HCT116 (cell line): ENCODE measurements at regions not wholly inside any gene's neighbourhood (a gene's known extent, or its start where the extent isn't known, plus 50 kb on each side); places are given as distances from the start of the nearest gene placed in this dataset.

Experiments used
- ATAC-seq: fragments of 200-7000 bp; cut with Tn5 transposase; 2 replicates; pipeline ENCODE4 v1.9.1; 2020; ENCODE audit warnings: mild to moderate bottlenecking, moderate library complexity
- BruUV-seq: library from RNA; stranded (reverse); fragments of 400-500 nt; replicated peaks from 2 replicates; lab custom pipeline; 2021; lab: Mats Ljungman, UMichigan
- CTCF ChIA-PET: fragments of 300-600 bp; sonication (Branson Sonifier 250); formaldehyde crosslinking; loops from one replicate; lab custom pipeline; 2021; ENCODE audit warnings: antibody characterized with exemption; lab: Charles Lee
- POLR2A ChIA-PET: fragments of 300-600, 350-600 bp; sonication (Branson Sonifier 250); formaldehyde crosslinking; loops from one replicate; lab custom pipeline; 2021; ENCODE audit warnings: antibody characterized with exemption; lab: Charles Lee
- RAD21 ChIA-PET, 2 experiments: fragments of 300-600 bp; sonication (Branson Sonifier 250); formaldehyde crosslinking; loops; one replicate each; lab custom pipeline; 2023; ENCODE audit warnings: low total read pairs in 2 of 2; ENCODE audit not compliant: uncharacterized antibody in 2 of 2, unreplicated experiment in 2 of 2, low non-redundant PET in 1 of 2; lab: Charles Lee
- DNase-seq: peaks from one replicate; pipeline ENCODE4 v3.0.0-alpha.2; 2010; ENCODE audit warnings: low read depth, low spot score
- H2AFZ ChIP-seq: fragments of 200-600 bp; shearing (Covaris generic), sonication (generic); 2 replicates; pipeline ENCODE4 v1.6.1; 2017; ENCODE audit warnings: low read depth, mixed run types, mixed read lengths, antibody characterized with exemption, low read length; ENCODE audit not compliant: poor library complexity, severe bottlenecking
- H3K27ac ChIP-seq: 2 replicates; pipeline ENCODE4 v1.5.1; 2012; ENCODE audit warnings: low read depth, low read length
- H3K27me3 ChIP-seq: fragments of 200-600 bp; sonication (generic); 2 replicates; pipeline ENCODE4 v1.6.1; 2016; ENCODE audit warnings: mixed run types, low read length, mixed read lengths; ENCODE audit not compliant: insufficient read depth
- H3K36me3 ChIP-seq, 2 experiments: fragments of 200-500 bp in 1 of 2; fragments of 200-600 bp in 1 of 2; sonication (Bioruptor generic) in 1 of 2; sonication (generic) in 1 of 2; 2 replicates each; pipeline versions ENCODE4 v1.5.1 to v1.6.1; 2014 to 2016; ENCODE audit warnings: low read length in 2 of 2, inconsistent platforms in 1 of 2, mixed read lengths in 1 of 2, mixed run types in 1 of 2; ENCODE audit not compliant: insufficient read depth in 2 of 2, control insufficient read depth in 1 of 2
- H3K4me1 ChIP-seq, 2 experiments: fragments of 200-600 bp in 1 of 2; sonication (generic) in 1 of 2; 2 replicates each; pipeline versions ENCODE4 v1.5.1 to v1.6.1; 2012 to 2017; ENCODE audit warnings: low read length in 2 of 2, inconsistent platforms in 1 of 2, mild to moderate bottlenecking in 1 of 2, mixed read lengths in 1 of 2, mixed run types in 1 of 2, moderate library complexity in 1 of 2; ENCODE audit not compliant: insufficient read depth in 2 of 2, control insufficient read depth in 1 of 2
- H3K4me2 ChIP-seq: fragments of 200-600 bp; sonication (generic); 2 replicates; pipeline ENCODE4 v1.6.1; 2017; ENCODE audit warnings: mixed run types, low read length, mixed read lengths
- H3K4me3 ChIP-seq, 2 experiments: fragments of 200-600 bp in 1 of 2; sonication (generic) in 1 of 2; replicated peaks in 1 of 2; 2 replicates each; pipeline ENCODE4 v1.5.1; 2011 to 2016; ENCODE audit warnings: low read length in 2 of 2, control low read depth in 1 of 2, low read depth in 1 of 2, mild to moderate bottlenecking in 1 of 2, mixed read lengths in 1 of 2, mixed run types in 1 of 2
- H3K79me2 ChIP-seq: fragments of 200-600 bp; sonication (generic); 2 replicates; pipeline ENCODE4 v1.6.1; 2017; ENCODE audit warnings: mild to moderate bottlenecking, mixed run types, low read length, moderate library complexity, mixed read lengths; ENCODE audit not compliant: insufficient read depth
- H3K9ac ChIP-seq: fragments of 200-600 bp; sonication (generic); 2 replicates; pipeline ENCODE4 v1.6.1; 2016; ENCODE audit warnings: low read length, mixed read lengths
- H3K9me2 ChIP-seq: fragments of 200-600 bp; sonication (generic), shearing (Covaris generic); 2 replicates; pipeline ENCODE4 v1.6.1; 2017; ENCODE audit warnings: mixed run types, mild to moderate bottlenecking, moderate library complexity; ENCODE audit not compliant: insufficient read depth
- H3K9me3 ChIP-seq, 2 experiments: fragments of 200-500 bp in 1 of 2; fragments of 200-600 bp in 1 of 2; sonication (Bioruptor generic) in 1 of 2; sonication (generic) in 1 of 2; 2 replicates each; pipeline ENCODE4 v1.6.1; 2014 to 2017; ENCODE audit warnings: low read length in 2 of 2, mixed read lengths in 2 of 2, inconsistent platforms in 1 of 2, low read depth in 1 of 2, mild to moderate bottlenecking in 1 of 2, mixed run types in 1 of 2, moderate library complexity in 1 of 2; ENCODE audit not compliant: control insufficient read depth in 1 of 2, insufficient read depth in 1 of 2
- H4K20me1 ChIP-seq: fragments of 200-600 bp; sonication (generic), shearing (Covaris generic); 2 replicates; pipeline ENCODE4 v1.6.1; 2017; ENCODE audit warnings: mixed run types, mild to moderate bottlenecking, moderate library complexity; ENCODE audit not compliant: insufficient read depth
- EZH2phosphoT487 ChIP-seq: fragments of 200-600 bp; IDR thresholded peaks from 2 replicates; pipeline ENCODE4 v1.6.1; 2018; ENCODE audit warnings: antibody characterized with exemption, borderline replicate concordance
- FOSL1 ChIP-seq: IDR thresholded peaks from 2 replicates; pipeline ENCODE4 v1.6.1; 2012; ENCODE audit warnings: low read depth
- JUND ChIP-seq: IDR thresholded peaks from 2 replicates; pipeline ENCODE4 v1.6.1; 2012
- MAX ChIP-seq: IDR thresholded peaks from 2 replicates; pipeline ENCODE4 v1.6.1; 2012
- REST ChIP-seq: IDR thresholded peaks from 2 replicates; pipeline ENCODE4 v1.6.1; 2012; ENCODE audit warnings: low read depth
- SIN3A ChIP-seq: IDR thresholded peaks from 2 replicates; pipeline ENCODE4 v1.6.1; 2012; ENCODE audit warnings: low read depth
- SRF ChIP-seq: IDR thresholded peaks from 2 replicates; pipeline ENCODE4 v1.6.1; 2012; ENCODE audit warnings: low read depth
- TCF7L2 ChIP-seq: IDR thresholded peaks from 2 replicates; pipeline ENCODE4 v1.7.0; 2011; ENCODE audit warnings: borderline replicate concordance, inconsistent platforms; ENCODE audit not compliant: insufficient read depth, insufficient read length; ENCODE audit errors: extremely low read depth
- ZNF274 ChIP-seq: fragments of 200-500 bp; sonication (Bioruptor generic); IDR thresholded peaks from 2 replicates; pipeline ENCODE4 v1.6.1; 2014; ENCODE audit warnings: mild to moderate bottlenecking, low read depth, low read length, inconsistent platforms
- intact Hi-C: fragments of 100-400 bp; cut with micrococcal nuclease; formaldehyde crosslinking; loops from 2 replicates; pipeline ENCODE4 v1.10.0; 2022

- no peak overlapping the region for H2AFZ ChIP-seq
- ATAC-seq, result no peak
- TF ChIP-seq SRF, result no peak
- no peak for TF ChIP-seq REST
- TF ChIP-seq FOSL1, result no peak
- no peak for TF ChIP-seq JUND
- TF ChIP-seq ZNF274, result no peak
- POLR2A ChIA-PET, result no interaction called here
- H3K9me2 ChIP-seq, result no peaks in the 10 kb centered on the region
- no peaks in the 10 kb centered on the region for H4K20me1 ChIP-seq
- CTCF ChIA-PET, result no interaction called here
- no peak for DNase-seq
- H3K4me2 ChIP-seq, result no peak overlapping the region
- H3K27me3 ChIP-seq, result peaks cover 52% of the 10 kb centered on the region
- BruUV-seq, result no TSS peak
- no peaks in the 10 kb centered on the region for H3K9me3 ChIP-seq
- no peaks in the 10 kb centered on the region for H3K79me2 ChIP-seq
- H3K4me3 ChIP-seq, result no peak overlapping the region
- RAD21 ChIA-PET, result no interaction called here
- no peaks in the 10 kb centered on the region for H3K36me3 ChIP-seq
- H3K27ac ChIP-seq, result no peak overlapping the region
- no peaks in the 10 kb centered on the region for H3K4me1 ChIP-seq
- H3K9ac ChIP-seq, result no peak overlapping the region
- intact Hi-C loops, result no loop called here
These were observed 164.9 kb downstream of the CDH26 start for GRCh38 chr20:60123096-60123495.

- Histone ChIP-seq H3K27me3 (peaks cover 48% of the 10 kb centered on the region), H3K4me2 (no peak overlapping the region), H4K20me1 (no peaks in the 10 kb centered on the region), H2AFZ (no peak overlapping the region), H3K36me3 (no peaks in the 10 kb centered on the region), H3K9me2 (no peaks in the 10 kb centered on the region), H3K4me3 (no peak overlapping the region), H3K9me3 (no peaks in the 10 kb centered on the region), H3K27ac (no peak overlapping the region), H3K9ac (no peak overlapping the region), H3K4me1 (no peaks in the 10 kb centered on the region), H3K79me2 (no peaks in the 10 kb centered on the region)
- CTCF ChIA-PET, result no interaction called here
- DNase-seq (no peak), ATAC-seq (no peak)
- TF ChIP-seq MAX, result no peak
- TF ChIP-seq SIN3A, result no peak
- TF ChIP-seq EZH2phosphoT487, result no peak
- TF ChIP-seq TCF7L2, result no peak
- POLR2A ChIA-PET, result no interaction called here
- intact Hi-C loops, result no loop called here
- BruUV-seq, result no TSS peak
- RAD21 ChIA-PET, result no interaction called here
These were observed 165.4 kb downstream of the CDH26 start for GRCh38 chr20:60123652-60124051.
